Mesenchymal stem cell (in vitro differentiated cells and primary cell): ENCODE measurements at regions not wholly inside any gene's neighbourhood (a gene's known extent, or its start where the extent isn't known, plus 50 kb on each side); places are given as distances from the start of the nearest gene placed in this dataset.

Experiments used
- DNase-seq: peaks from one replicate; pipeline ENCODE4 v3.0.0-alpha.2; 2013
- H2AFZ ChIP-seq: one replicate; pipeline ENCODE4 v1.6.1; 2013; ENCODE audit warnings: low read depth, mild to moderate bottlenecking, control low read depth, inconsistent platforms, low read length, moderate library complexity
- H2AK5ac ChIP-seq: 2 replicates; pipeline ENCODE4 v1.6.1; 2013; ENCODE audit warnings: low read length, moderate library complexity, mild to moderate bottlenecking, inconsistent platforms; ENCODE audit not compliant: severe bottlenecking
- H2BK120ac ChIP-seq: one replicate; pipeline ENCODE4 v1.6.1; 2013; ENCODE audit warnings: low read depth, mild to moderate bottlenecking, inconsistent platforms, low read length, moderate library complexity
- H2BK12ac ChIP-seq, 2 experiments: one replicate each; pipeline ENCODE4 v1.6.1; 2013; ENCODE audit warnings: inconsistent platforms in 2 of 2, low read length in 2 of 2, mild to moderate bottlenecking in 2 of 2, moderate library complexity in 2 of 2, control low read depth in 1 of 2
- H2BK15ac ChIP-seq: one replicate; pipeline ENCODE4 v1.6.1; 2013; ENCODE audit warnings: mild to moderate bottlenecking, low read depth, inconsistent platforms; ENCODE audit not compliant: poor library complexity, severe bottlenecking
- H2BK5ac ChIP-seq: 2 replicates; pipeline ENCODE4 v1.6.1; 2013; ENCODE audit warnings: low read depth, mild to moderate bottlenecking, low read length, control low read depth, inconsistent platforms; ENCODE audit not compliant: poor library complexity, severe bottlenecking
- H3K14ac ChIP-seq, 2 experiments: one replicate each; pipeline ENCODE4 v1.6.1; 2013; ENCODE audit warnings: inconsistent platforms in 2 of 2, low read length in 2 of 2, control low read depth in 1 of 2, mild to moderate bottlenecking in 1 of 2, moderate library complexity in 1 of 2
- H3K18ac ChIP-seq, 2 experiments: one replicate each; pipeline ENCODE4 v1.6.1; 2013; ENCODE audit warnings: inconsistent platforms in 2 of 2, low read length in 2 of 2, control low read depth in 1 of 2, low read depth in 1 of 2, mild to moderate bottlenecking in 1 of 2
- H3K23ac ChIP-seq, 2 experiments: one replicate each; pipeline ENCODE4 v1.6.1; 2013; ENCODE audit warnings: inconsistent platforms in 2 of 2, low read length in 2 of 2, mild to moderate bottlenecking in 2 of 2, moderate library complexity in 2 of 2, control low read depth in 1 of 2
- H3K27ac ChIP-seq: 2 replicates; pipeline ENCODE4 v1.5.1; 2013; ENCODE audit warnings: mild to moderate bottlenecking, moderate library complexity, low read length, control low read depth, inconsistent platforms; ENCODE audit not compliant: poor library complexity, severe bottlenecking
- H3K27me3 ChIP-seq, 2 experiments: 2 replicates each; pipeline versions ENCODE4 v1.6.1 to v1.7.0; 2013; ENCODE audit warnings: low read length in 2 of 2, mild to moderate bottlenecking in 2 of 2, moderate library complexity in 2 of 2, control low read depth in 1 of 2, inconsistent platforms in 1 of 2; ENCODE audit not compliant: control insufficient read depth in 1 of 2, insufficient read depth in 1 of 2
- H3K36me3 ChIP-seq, 2 experiments: 2 replicates each; pipeline versions ENCODE4 v1.6.1 to v1.7.0; 2013; ENCODE audit warnings: low read length in 2 of 2, control low read depth in 1 of 2, inconsistent platforms in 1 of 2, low read depth in 1 of 2, mild to moderate bottlenecking in 1 of 2; ENCODE audit not compliant: insufficient read depth in 2 of 2, control insufficient read depth in 1 of 2
- H3K4ac ChIP-seq, 2 experiments: one replicate each; pipeline ENCODE4 v1.6.1; 2013; ENCODE audit warnings: inconsistent platforms in 2 of 2, low read length in 2 of 2, mild to moderate bottlenecking in 2 of 2, moderate library complexity in 2 of 2, control low read depth in 1 of 2, low read depth in 1 of 2
- H3K4me1 ChIP-seq: 2 replicates; pipeline ENCODE4 v1.6.1; 2013; ENCODE audit warnings: low read depth, low read length, control low read depth; ENCODE audit not compliant: control insufficient read depth, insufficient read depth
- H3K4me2 ChIP-seq: 2 replicates; pipeline ENCODE4 v1.6.1; 2013; ENCODE audit warnings: low read length, mild to moderate bottlenecking, inconsistent platforms; ENCODE audit not compliant: poor library complexity, severe bottlenecking
- H3K4me3 ChIP-seq, 2 experiments: 2 replicates each; pipeline versions ENCODE4 v1.5.1 to v1.7.0; 2013; ENCODE audit warnings: low read length in 2 of 2, mild to moderate bottlenecking in 2 of 2, control low read depth in 1 of 2, low read depth in 1 of 2; ENCODE audit not compliant: insufficient read depth in 1 of 2
- H3K79me1 ChIP-seq: replicated peaks from 2 replicates; pipeline ENCODE4 v1.6.1; 2013; ENCODE audit warnings: mild to moderate bottlenecking, control low read depth, low read length, inconsistent platforms; ENCODE audit not compliant: poor library complexity, severe bottlenecking
- H3K9ac ChIP-seq: 2 replicates; pipeline ENCODE4 v1.7.0; 2013; ENCODE audit warnings: mild to moderate bottlenecking, low read length, moderate library complexity
- H3K9me3 ChIP-seq: 2 replicates; pipeline ENCODE4 v1.7.0; 2013; ENCODE audit warnings: mild to moderate bottlenecking, low read length; ENCODE audit not compliant: control insufficient read depth
- H4K8ac ChIP-seq: one replicate; pipeline ENCODE4 v1.6.1; 2013; ENCODE audit warnings: inconsistent platforms, mild to moderate bottlenecking, low read length, moderate library complexity
- H4K91ac ChIP-seq: one replicate; pipeline ENCODE4 v1.6.1; 2013; ENCODE audit warnings: mild to moderate bottlenecking, low read length, inconsistent platforms
- whole genome bisulfite sequencing: methylation state at CpG from one replicate; pipeline ENCODE4 v1.1.7; 2013; ENCODE audit warnings: mixed read lengths; 5-methylcytosine and 5-hydroxymethylcytosine counted together

DNA sequence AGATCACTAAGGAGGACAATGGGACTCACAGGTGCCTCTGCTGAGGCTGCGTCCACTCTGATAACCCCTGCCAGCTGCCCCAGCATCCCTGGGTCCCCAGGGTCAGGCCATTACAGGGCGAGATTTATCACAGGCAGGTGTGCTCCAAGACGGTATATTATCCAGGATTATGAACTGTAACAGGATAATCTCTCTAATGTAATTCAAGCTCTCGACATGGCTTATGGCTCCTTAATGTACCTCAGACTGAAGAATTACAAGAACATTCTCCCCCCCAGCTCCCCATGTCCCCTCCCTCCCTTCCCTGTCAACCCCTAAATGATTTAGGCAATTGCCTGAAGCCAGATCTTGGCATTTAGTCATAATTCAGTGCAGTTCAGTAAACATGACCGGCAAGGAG lies 86.8 kb downstream of the NCR2 start:
- Histone ChIP-seq H2BK12ac (no peak overlapping the region), H3K4me1 (peaks cover 9% of the 10 kb centered on the region), H3K14ac (no peak overlapping the region), H3K36me3 (no peaks in the 10 kb centered on the region), H3K27me3 (peaks cover 90% of the 10 kb centered on the region in 2 experiments), H4K8ac (no peak overlapping the region), H2BK120ac (no peak overlapping the region), H4K91ac (no peak overlapping the region), H3K9ac (no peak overlapping the region), H3K9me3 (peaks cover 16% of the 10 kb centered on the region), H3K4me2 (no peak overlapping the region), H3K27ac (no peak overlapping the region), H2AK5ac (no peak overlapping the region), H3K4me3 (no peak overlapping the region), H3K23ac (no peak overlapping the region), H3K4ac (no peak overlapping the region), H3K79me1 (no peaks in the 10 kb centered on the region), H2BK15ac (no peak overlapping the region), H3K18ac (no peak overlapping the region), H2AFZ (no peak overlapping the region), H2BK5ac (no peak overlapping the region)
- WGBS = 57% methylated on average over 5 of the region's 5 CpGs
- no peak for DNase-seq

DNA sequence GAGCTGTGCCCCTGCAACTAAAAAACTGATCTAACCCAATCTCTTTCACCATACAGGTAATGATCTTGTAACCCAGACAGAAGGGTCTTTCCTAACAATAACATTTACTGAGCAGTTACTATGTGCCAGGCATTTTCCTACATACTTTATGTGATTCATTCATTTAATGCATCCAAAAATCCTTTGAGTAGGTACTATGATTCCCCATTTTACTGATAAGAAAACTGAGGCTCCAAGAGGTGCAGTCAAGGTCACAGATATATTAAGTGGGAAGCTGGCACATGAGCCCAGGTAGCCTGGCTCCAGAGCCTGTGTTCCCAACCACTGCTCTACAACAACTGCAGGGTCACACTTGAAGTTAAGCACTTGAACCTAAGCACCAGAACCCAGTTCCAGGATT lies 87.6 kb downstream of the NCR2 start:
- no peak overlapping the region for H2BK15ac ChIP-seq
- H3K27me3 ChIP-seq = peaks cover 87 to 90% of the 10 kb centered on the region in 2 experiments
- no peak for DNase-seq
- H3K4me2 ChIP-seq = no peak overlapping the region
- H3K18ac ChIP-seq = no peak overlapping the region
- H3K36me3 ChIP-seq = no peaks in the 10 kb centered on the region
- no peak overlapping the region for H3K14ac ChIP-seq
- no peak overlapping the region for H2AFZ ChIP-seq
- no peak overlapping the region for H4K8ac ChIP-seq
- no peak overlapping the region for H2BK12ac ChIP-seq
- H3K9me3 ChIP-seq = peaks cover 16% of the 10 kb centered on the region
- H2BK5ac ChIP-seq = no peak overlapping the region
- no peak overlapping the region for H2BK120ac ChIP-seq
- no peak overlapping the region for H3K9ac ChIP-seq
- no peak overlapping the region for H3K23ac ChIP-seq
- no peak overlapping the region for H3K27ac ChIP-seq
- H3K4me1 ChIP-seq = peaks cover 17% of the 10 kb centered on the region
- H3K4me3 ChIP-seq = no peak overlapping the region
- H4K91ac ChIP-seq = no peak overlapping the region
- no peaks in the 10 kb centered on the region for H3K79me1 ChIP-seq
- no peak overlapping the region for H3K4ac ChIP-seq
- H2AK5ac ChIP-seq = no peak overlapping the region

DNA sequence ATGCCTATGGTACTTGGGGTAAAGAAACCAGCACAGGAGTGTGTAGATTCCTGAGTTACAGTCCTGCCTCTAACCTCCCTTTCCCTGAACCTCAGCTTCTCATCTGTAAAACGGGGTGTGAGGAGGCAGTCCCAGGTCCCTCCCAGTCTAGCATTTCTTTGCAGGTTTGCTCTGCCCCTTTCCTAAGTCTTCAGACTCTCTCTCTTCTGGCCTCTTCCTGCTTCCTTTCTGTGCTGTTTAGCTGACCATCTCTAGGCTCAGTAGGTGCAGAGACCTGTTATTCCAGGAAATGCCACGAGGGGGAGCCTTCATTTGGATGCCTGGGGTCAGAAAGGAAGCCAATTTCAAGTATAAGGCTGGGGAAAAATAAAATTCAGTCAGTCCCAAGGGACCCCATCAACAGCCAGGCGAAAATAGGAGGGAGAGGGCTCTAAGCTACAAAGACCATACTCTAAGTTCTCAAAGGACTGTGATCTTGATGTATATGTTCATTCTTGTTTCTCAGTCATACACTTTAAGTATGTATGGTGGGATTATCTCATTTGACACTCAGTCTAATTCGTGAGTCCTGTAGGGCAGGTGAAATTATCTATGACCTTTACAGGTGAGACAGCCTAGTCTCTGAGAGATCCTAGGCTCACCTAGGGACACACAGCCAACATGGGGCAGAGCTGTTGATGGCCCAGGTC lies 89.1 kb downstream of the NCR2 start:
- no peak overlapping the region for H3K27ac ChIP-seq
- H4K91ac ChIP-seq = no peak overlapping the region
- no peak overlapping the region for H2BK5ac ChIP-seq
- H3K9me3 ChIP-seq = peaks cover 3% of the 10 kb centered on the region
- 14% methylated on average over 3 of the region's 4 CpGs for WGBS
- H4K8ac ChIP-seq = no peak overlapping the region
- H3K4me3 ChIP-seq = no peak overlapping the region
- H3K4ac ChIP-seq = no peak overlapping the region
- H2AFZ ChIP-seq = peak overlapping the region; percentile 83
- peaks cover 75 to 82% of the 10 kb centered on the region in 2 experiments for H3K27me3 ChIP-seq
- no peak overlapping the region for H2BK15ac ChIP-seq
- no peaks in the 10 kb centered on the region for H3K79me1 ChIP-seq
- H3K23ac ChIP-seq = no peak overlapping the region
- no peaks in the 10 kb centered on the region for H3K36me3 ChIP-seq
- no peak overlapping the region for H2BK120ac ChIP-seq
- peaks cover 28% of the 10 kb centered on the region for H3K4me1 ChIP-seq
- H3K9ac ChIP-seq = no peak overlapping the region
- peak; percentile 75 for DNase-seq
- no peak overlapping the region for H3K4me2 ChIP-seq
- H3K18ac ChIP-seq = peak overlapping the region in 1 of 2 experiments; percentile 48
- no peak overlapping the region for H2AK5ac ChIP-seq
- no peak overlapping the region for H3K14ac ChIP-seq
- no peak overlapping the region for H2BK12ac ChIP-seq

DNA sequence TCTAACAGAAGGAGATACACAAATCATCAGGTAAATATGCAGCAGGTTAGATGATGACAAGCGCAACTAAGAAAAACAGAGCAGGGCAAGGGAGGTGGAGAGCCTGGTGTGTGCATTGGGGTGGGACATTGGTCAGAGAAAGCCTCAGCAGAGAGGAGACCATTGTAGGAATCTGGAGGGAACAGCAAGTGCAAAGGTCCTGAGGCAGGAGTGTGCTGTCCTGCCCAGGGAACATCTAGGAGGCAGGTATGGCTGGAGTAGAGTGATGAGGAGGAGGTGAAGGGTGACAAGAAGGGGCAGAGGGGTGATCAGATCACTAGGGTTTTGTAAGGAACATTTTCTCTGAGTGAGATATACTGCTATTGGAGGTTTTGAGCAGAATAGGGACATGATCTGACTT lies 90.1 kb downstream of the NCR2 start:
- Histone ChIP-seq H3K4me2 (no peak overlapping the region), H3K9ac (no peak overlapping the region), H3K36me3 (no peaks in the 10 kb centered on the region), H2BK12ac (no peak overlapping the region), H3K27ac (no peak overlapping the region), H3K14ac (no peak overlapping the region), H2BK5ac (no peak overlapping the region), H3K18ac (no peak overlapping the region), H2AK5ac (no peak overlapping the region), H3K27me3 (peaks cover 68 to 82% of the 10 kb centered on the region in 2 experiments), H4K8ac (no peak overlapping the region), H3K4me3 (no peak overlapping the region), H3K23ac (no peak overlapping the region), H4K91ac (no peak overlapping the region), H2AFZ (no peak overlapping the region), H2BK120ac (no peak overlapping the region), H3K4ac (no peak overlapping the region), H2BK15ac (no peak overlapping the region), H3K9me3 (no peaks in the 10 kb centered on the region), H3K4me1 (peaks cover 29% of the 10 kb centered on the region), H3K79me1 (no peaks in the 10 kb centered on the region)
- DNase-seq = no peak
- 97% methylated on average over 1 of the region's 1 CpG for WGBS
